ENCODE measurements at regions not wholly inside any gene's neighbourhood (a gene's known extent, or its start where the extent isn't known, plus 50 kb on each side); places are given as distances from the start of the nearest gene placed in this dataset.

DNA sequence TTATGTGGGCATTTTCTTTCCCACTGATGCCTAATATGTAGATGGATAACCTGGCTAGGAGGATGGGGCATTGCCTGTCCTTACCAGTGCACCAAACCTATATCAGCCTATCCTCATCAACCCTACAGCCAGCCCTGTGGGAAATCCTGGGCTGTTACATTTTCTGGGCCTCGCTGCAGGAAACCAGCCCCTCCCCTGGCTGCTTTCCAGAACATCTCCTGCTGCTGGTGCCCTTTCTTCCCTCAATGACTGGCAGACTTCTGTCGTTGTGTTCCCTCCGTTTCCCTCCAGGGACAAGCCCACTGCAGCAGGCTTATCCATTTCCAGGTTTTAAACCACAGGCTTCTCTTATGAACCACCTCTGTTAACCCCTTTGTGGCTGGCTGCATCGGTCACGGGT is 486.1 kb upstream of the COBL start:
- DNase-seq (ENCODE audit: low read depth in 2 of 2) = no peak

DNA sequence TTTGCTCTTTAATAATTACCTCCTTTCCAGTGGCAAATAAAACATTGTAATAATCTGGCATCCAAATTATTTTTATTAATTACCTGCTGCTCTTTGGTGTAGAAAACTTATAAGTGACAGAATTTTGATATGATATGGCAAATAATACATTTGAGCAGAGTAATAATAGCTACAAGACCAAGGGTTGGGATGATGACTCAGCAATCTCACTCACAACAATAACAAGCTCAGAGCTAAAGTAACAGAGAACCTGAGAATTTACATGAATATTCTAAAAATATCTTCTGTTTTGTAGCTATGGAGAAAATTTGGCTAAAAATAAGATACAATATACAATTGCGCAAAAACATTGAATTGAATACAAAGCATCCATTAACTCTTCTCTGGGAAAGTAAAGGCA is 480.8 kb upstream of the COBL start:
- no peak for DNase-seq (ENCODE audit: low read depth in 2 of 2)

DNA sequence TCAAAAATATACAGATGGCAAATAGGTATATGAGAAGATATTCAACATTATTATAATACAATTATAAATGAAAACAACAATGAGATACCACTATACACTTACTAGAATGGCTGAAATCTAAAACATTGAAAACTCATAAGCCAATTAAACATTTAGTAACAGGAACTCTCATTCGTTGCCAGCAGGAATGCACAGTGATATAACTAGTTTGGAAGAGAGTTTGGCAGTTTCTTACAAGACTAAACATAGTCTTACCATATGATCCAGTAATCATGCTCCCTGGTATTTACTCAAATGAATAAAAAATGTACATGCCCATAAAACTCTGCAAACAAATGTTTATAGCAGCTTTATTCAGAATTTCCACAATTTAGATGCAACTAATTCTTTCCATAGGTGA is 476.2 kb upstream of the COBL start:
- no peak for DNase-seq (ENCODE audit: low read depth in 2 of 2)

DNA sequence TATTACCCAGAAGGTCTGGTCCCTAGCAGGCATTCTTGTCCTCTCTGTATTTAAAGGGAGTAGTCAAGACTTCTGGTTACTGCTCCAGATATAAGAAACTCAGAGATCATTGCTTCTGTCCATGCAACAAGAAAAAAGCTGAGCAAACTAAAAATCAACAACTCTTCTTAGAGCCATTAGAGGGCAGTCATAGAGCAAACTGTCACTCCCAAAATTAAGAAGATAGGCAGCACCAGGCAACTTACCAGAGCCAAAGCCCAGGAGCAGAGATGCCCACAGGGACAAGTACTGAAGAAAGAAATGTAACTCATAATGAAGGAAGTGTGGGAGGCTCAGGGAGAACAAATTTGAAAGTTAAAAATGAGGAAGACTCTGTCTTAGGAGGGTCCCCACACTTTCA is 472.9 kb upstream of the COBL start:
- no peak for DNase-seq (ENCODE audit: low read depth in 2 of 2)

DNA sequence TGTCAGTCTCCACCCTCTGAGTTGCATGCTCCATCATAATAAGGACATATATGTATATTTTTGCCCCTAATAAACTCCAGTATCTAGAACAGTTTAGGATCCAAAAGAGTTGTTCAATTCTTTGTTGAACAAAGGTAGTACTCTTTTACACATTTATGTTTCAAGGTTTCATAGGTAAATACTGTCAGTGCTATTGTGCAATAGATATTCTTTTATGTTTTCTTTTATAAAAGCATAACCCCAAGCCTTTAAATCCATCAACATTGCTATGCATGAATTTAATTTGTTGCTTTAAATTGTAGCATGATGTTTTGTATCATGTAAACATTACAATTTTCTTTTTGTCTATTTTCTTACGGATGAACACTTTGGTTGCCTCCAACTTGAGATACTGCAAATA is 469.7 kb upstream of the COBL start:
- no peak for DNase-seq (ENCODE audit: low read depth in 2 of 2)

DNA sequence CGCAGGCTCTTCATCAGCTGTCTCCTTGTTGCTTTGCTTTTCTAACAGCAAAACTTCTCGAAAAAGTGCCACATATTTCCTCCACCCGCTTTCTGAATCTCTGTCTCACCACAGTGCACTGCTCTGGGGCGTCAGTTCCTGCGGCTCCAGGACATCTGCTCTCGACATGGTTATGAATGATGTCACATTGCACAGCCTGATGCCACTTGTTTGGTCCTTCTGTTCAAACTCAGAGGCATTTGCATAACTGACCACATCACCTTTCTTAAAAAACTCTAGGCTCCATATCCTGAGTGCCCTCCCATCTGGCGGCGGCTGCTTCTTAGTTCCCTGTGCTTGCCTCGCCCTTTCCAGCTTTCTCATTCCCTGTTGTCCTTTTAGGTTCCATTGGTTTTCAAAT is 469.3 kb upstream of the COBL start:
- no peak for DNase-seq (ENCODE audit: low read depth in 2 of 2)

DNA sequence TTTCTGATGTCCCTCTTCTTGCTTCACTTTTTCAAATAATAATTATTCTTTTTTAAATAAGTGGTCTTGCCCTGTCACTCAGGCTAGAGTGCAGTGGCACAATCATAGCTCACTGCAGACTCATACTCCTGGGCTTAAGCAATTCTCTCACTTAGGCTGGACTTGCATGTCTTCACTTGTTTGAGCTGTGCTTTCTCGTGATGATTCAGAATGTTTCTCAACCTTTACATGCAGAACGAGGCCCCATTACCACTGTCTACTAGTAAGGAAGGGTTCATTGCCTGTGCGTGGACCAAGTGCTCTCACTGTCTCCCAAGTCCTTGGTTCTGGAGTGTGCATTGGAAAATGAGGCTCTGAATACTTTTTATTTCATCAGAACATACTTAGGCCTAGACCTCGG is 468.6 kb upstream of the COBL start:
- DNase-seq (ENCODE audit: low read depth in 2 of 2) = no peak

DNA sequence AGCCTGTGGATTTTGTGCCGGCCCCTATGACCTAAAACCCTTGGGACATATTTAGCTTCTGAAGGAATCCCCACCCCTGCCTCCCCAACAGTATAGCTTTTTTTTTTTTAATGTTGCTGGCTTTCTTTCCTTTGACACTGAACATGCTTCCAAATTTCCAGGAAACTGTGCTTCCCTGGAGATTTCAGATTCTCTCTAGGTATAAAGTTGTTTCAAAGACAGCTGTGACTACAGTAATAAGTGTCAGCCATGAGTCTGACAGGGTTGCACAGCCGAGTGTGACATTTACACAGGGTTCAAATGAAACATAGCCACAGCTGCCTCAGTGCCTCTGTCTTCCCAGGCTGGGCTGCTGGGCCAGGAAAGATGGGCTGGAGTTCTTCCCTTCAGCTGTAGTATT is 466.6 kb upstream of the COBL start:
- no peak for DNase-seq (ENCODE audit: low read depth in 2 of 2)

DNA sequence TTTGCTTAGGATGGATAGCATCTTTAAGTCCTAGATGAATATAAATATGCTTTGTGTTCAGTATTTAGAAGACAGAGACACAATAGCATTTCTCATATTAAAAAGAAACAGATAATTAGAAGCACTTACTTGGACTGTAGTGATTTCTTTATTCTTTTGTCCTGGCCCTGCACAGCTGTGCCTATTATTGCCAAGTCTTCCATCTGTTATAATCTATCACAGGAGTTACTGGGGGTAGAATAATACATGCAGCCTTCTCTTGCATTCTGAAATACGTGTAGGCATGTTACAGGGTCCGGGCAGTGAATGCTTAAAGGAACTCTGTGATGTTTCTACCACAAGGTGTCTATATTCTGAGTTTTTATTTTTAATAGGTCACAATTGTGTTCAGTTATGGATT is 461.5 kb upstream of the COBL start:
- no peak for DNase-seq (ENCODE audit: low read depth in 2 of 2)

DNA sequence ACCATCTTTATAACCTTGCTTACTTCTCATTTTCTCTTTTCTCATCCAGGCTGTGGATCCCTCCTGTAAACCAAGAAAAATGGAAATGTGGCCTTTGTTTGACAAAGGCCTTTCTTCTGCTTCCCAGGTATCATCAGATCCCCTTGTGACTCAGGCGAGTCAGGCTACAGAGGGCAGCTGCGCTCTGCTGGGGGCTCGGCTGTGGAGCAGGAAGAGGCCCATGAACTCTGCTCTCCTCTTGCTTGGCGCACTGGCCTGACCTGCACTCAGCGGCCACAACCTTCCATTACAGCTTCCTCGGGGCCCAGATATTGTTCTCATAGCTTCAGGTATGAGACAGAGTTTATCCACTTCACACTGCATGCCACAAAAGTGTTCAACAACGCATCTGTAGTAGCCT is 457.6 kb upstream of the COBL start:
- no peak for DNase-seq (ENCODE audit: low read depth in 2 of 2)

DNA sequence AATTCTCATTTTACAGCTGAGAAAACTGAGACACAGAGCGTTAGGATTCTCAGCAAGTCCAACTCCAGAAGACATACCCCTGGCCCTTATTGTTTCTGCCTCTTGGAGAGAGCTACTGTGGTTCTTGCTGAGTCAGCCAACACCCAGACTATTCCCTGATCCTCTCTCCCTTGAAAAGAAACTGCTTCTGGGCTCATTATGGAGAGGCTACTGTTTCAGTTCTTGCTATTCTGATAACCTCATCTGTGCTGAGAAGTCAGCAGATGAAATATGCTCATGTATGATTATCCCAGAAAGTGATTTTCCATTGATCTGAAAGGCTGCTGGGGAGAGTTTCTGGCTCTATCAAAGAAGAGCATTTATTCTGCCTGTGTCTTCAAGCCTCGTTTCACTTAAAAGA is 455.6 kb upstream of the COBL start:
- no peak for DNase-seq (ENCODE audit: low read depth in 2 of 2)

DNA sequence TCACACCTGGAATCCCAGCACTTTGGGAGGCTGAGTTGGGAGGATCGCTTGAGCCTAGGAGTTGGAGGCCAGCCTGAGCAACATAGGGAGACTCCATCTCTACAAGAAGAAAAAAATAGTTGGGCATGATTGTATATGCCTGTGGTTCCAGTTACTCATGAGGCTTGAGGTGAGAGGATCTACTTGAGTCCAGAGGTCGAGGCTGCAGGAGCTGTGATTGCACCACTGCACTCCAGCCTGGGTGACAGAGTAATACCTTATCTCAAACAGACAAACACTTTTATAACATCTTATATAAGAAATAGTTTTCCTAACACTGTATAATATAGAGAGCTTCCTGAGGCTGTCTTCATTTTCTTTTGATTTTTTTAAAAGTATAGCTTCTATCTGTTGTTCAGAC is 448.4 kb upstream of the COBL start:
- DNase-seq (ENCODE audit: low read depth in 2 of 2) = no peak

DNA sequence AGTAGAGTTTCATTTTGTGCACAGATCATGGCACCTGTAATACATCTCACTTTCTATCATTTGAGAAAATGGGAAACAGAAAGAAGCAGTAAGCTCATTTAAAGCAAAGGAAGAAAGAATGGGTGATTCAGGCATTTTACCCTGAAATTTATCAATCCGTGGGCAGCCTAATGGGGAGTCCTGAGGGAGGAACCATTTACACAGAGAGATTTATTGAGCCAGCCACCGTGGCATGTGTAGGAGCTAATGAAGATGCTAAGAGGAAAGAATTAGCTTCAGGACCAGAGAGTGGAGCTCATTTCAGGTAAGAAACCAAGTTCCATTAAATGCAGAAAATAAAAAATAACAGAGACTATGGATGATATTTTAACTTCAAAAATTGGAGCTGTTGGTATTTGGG is 443.4 kb upstream of the COBL start:
- DNase-seq (ENCODE audit: low read depth in 2 of 2) = no peak

DNA sequence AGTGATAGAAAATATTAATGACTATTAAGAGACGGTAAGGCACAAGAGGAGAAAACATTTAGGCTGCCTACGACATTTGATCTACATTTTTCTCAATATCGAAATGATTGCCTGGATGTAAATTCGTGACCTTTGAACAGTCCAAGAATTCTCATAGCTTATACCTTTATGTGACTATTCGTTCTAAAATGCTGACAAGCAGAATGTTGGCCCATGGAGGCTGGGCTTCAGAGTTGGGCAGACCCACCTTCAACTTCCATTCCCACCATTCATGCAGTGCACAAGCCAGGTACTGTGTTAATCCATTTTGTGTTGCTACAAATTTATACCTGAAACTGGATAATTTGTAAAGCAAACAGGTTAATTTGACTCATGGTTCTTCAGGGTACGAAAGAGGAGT is 441.4 kb upstream of the COBL start:
- no peak for DNase-seq (ENCODE audit: low read depth in 2 of 2)

DNA sequence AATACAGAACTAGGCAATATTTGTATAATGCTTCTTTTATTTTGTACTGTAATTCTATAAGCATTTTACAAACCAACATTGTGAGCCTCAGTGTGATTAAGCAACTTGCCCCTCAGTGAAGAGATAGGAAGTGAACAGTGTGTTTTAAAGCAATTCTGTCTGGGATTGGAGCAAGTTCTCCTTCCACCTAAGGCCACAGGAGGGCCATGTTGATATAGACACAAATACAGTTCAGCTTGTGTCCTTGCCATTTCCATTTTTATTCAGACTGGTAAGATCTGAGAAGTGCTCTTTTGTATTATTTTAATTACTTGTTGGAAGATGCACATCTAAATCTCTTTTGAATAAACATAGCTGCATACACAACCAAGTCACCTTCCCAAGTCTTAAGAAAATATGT is 416.3 kb upstream of the COBL start:
- DNase-seq (ENCODE audit: low read depth in 2 of 2) = no peak

DNA sequence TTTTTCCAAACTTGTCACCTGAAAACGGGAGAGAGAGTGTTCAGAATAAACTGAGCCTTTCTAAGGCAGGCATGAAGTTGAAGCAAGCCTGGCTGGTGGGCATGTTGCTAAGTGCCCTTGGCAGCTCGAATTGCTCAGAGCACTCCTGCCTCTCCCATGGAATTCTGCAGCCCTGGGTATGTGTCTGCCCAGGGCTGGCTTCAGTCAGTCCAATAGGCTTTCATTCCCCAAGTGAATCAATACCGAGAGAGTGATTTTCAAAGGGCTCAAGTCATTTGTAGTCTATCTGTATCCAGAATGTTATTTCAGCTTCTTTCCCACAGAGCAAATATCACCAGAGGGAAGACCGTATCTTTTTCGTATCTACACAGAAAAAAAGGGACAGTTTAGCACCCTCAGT is 415.5 kb upstream of the COBL start:
- DNase-seq (ENCODE audit: low read depth in 2 of 2) = no peak

DNA sequence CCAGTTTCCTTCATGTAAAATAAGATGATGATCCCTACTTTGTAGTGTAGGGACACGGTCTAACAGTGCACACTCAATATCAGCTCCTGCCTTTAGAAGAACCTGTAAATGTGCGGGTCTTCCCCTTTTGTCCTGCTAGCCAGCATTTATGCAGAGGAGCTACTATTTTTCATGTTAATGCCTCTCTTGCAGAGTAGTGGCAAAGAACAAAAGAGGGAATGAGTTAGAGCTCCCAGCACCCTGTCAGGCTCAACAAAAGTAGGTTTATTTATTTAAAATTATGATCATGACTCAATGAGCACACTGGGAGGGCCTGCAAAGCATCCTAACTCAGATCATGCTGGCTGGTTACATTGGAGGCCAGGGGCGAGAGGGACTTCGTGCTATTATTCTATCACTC is 414.5 kb upstream of the COBL start:
- no peak for DNase-seq (ENCODE audit: low read depth in 2 of 2)

DNA sequence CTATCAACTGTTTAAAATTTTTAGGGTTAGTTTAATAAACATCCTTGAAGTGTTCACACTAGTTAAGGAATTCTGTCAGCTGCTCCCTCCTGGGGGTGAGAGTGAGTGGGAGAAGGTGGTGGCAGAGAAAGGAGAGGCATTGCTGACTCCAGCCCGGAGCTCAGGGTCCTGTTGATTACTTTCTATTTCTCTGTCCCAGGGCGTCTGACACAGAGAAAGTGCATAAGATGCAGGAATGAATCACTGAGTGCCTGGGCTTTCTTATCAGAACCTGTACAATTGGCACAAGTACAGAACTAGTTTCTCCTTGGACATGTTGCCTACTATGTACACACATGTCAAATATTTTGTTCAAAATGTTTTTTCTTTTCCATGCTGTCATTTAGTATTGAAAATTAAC is 410.8 kb upstream of the COBL start:
- no peak for DNase-seq (ENCODE audit: low read depth in 2 of 2)

DNA sequence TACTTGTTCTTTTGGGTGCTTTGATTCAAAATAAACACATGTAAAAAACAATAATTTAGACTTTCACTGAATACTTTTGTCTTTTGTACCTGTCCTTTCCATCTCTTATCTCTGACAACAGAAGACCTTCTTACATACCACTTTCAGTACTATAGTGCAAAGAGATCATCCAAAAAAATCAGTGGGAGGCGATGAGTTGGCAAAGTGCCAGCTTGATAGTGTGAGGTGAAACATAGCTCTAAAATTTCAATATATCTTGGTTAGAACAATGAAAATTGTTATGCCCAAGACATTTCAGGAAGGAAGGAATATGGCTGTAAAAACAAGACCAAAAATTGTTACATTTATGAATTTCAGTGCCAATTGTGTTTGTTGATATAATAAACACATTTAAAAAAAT is 390.2 kb upstream of the COBL start:
- DNase-seq (ENCODE audit: low read depth in 2 of 2) = no peak

DNA sequence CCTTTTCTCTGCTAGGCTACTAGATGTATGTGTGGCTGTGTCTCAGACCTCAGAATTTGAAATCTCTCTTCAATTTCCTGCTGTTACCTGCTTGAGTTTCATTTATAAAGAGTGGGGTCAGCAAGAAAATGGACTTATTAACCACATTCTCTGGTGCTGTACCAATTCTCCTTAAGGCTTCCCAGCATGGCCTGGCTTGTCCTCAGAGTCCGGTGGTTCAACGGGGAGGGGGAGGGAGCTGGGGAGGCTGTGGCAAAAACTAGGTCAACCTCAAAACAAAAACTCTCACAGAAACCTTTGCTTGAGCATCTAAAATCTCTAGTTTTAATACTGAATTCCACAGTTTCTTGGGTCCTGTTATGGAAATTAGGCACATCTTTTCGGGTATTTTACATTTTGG is 389.1 kb upstream of the COBL start:
- no peak for DNase-seq (ENCODE audit: low read depth in 2 of 2)

DNA sequence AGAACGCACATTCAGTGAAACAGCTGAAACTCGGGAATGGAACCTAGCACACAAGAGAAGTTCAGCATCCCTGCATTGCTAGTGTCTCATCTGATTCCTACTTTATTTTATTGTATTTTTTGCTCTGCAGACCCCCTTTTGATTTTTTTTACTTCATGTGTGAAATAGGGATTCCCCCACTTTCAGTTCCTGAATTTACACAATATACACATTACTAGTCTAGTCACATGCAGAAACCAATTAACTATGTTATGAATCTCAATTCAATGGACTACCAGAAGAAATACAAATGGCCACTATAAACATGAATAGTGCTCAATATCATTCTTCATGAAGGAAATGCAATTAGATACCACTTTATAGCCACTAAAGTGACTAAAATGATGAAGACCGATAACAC is 386.1 kb upstream of the COBL start:
- no peak for DNase-seq (ENCODE audit: low read depth in 2 of 2)

DNA sequence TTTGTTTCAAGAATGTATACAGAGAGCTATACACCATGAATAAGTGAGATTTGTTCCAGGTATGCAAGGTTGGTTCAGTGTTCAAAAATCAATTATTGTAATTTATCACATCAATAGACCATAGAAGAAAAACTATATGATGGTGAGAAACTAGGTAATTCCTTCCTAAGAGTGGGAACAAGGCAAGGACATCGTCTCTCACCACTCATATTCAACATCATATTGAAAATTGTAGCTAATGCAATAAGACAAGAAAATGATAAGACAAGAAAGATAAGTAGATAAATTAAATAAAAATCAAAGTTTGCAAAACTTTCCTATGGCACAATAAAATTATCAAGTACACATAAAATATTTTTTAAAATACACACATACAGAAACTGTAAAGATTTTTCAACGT is 385.3 kb upstream of the COBL start:
- DNase-seq (ENCODE audit: low read depth in 2 of 2) = no peak

DNA sequence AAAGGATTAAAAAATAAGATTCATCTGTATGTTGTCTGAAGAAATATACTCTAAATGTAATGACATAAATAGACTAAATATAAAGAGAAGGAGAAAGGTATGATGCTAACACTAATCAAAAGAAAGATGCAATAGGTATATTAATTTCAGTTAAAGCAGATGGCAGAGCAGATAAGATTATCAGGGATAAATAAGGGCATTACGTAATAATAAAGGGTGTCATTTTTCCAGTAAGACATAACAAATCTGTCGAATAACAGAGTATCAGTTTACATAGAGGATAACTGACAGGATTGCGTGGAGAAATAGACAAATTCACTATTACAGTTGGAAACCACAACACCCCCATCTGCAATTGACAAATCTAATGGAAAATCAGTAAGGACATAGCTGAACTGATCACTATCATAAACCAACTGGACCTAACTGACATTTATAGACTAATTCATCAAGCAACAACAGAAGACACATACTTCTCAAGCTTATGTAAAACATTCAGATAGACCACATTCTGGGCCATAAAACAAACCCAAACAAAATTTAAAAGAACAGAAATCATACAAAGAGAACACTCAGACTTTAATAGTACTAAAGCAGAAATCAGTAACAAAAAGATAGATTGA is 384.1 kb upstream of the COBL start:
- no peak for DNase-seq (ENCODE audit: low read depth in 2 of 2)

DNA sequence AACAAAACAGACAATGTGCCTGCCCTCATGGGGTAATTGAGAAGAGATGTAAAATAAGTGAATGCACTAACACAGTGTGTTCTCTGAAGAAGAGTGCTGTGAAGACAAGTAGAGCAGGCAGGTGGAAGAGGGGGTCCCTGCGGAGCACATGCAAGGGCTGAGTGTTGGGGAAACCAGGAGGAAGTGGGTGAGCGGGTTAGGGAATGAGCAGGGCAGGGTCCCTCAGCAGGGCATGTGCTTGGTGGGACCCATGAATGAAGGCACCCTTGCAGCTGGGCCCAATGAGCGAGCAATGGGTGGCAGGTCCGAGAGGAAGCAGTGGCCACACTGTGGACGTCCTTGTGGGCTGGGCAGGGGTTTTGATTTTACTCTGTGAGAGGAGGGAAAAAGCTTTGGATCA is 376.6 kb upstream of the COBL start:
- DNase-seq (ENCODE audit: low read depth in 2 of 2) = no peak

DNA sequence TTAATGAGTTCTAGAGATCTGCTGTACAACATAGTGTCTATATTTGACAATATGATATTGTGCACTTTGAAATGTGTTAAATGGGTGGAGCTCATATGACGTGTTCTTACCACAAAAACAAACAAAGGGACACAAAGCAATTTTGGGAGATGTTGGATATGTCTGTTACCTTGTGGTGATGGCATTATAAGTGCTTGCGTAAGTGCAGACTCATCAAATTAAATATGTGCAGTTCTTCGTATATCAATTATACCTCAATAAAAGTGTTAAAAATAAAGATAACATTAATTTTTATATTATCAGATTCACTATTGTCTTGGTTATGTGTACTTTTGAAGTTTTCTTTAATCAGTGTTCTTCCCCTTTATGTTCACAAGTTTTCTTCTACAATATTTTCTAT is 372.9 kb upstream of the COBL start:
- no peak for DNase-seq (ENCODE audit: low read depth in 2 of 2)
